ENCODE measurements at regions not wholly inside any gene's neighbourhood (a gene's known extent, or its start where the extent isn't known, plus 50 kb on each side); places are given as distances from the start of the nearest gene placed in this dataset.

DNA sequence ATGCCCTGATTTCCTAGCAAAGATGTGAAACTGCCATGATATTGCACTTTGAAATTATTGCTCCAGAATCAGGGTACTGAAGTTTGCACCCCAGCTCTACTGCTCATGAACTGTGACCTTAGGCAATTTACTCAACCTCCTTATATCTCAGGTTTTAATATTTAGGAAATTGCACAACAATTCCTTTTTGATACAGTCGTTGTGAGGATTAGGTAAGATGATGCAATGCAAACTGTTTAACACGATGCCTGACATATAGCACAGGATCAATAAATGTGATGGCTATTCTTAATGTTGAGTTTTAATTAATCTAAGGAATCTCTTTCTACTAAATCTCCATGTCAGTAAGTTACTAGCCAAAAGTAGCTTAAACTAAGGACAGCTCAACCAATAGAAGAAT lies 555.8 kb downstream of the GALC start:
- Histone ChIP-seq H3K27ac (no peak overlapping the region), H3K4me2 (no peak overlapping the region), H3K36me3 (no peaks in the 10 kb centered on the region), H4K20me1 (no peaks in the 10 kb centered on the region), H3K9ac (no peak overlapping the region), H3K4me3 (no peak overlapping the region), H3K27me3 (no peaks in the 10 kb centered on the region), H3K9me3 (replicated peaks in 1 of 11) (no peaks in the 10 kb centered on the region), H3K4me1 (no peaks in the 10 kb centered on the region)
- TF ChIP-seq Cebpa-rat (IDR thresholded peaks at IDR 0.05): no peak

DNA sequence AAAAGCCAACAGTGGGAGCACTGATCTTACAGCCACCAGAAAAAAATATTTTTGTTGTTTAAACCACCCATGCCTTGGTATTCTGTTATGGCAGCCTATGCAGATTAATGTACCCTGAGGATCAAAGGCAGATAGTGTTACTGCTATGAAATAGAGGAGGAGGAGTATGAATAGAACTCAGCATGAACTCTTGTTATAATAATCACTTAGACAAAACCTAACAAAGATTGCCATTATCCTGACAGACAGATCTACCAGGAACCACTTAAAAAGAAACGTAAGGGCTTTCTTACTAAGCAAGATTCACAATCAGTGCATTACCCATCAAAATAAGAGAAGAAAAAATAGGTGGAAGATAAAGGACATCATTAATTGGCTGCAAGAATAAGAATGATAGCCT lies 558.3 kb downstream of the GALC start:
- Histone ChIP-seq H4K20me1 (no peaks in the 10 kb centered on the region), H3K4me2 (no peak overlapping the region), H3K36me3 (no peaks in the 10 kb centered on the region), H3K4me1 (peaks cover 0 to 14% (median 0%) of the 10 kb centered on the region in 10 experiments; a peak in 3 of 20 replicates), H3K9ac (no peak overlapping the region), H3K27me3 (no peaks in the 10 kb centered on the region), H3K9me3 (replicated peaks in 1 of 11) (no peaks in the 10 kb centered on the region), H3K4me3 (no peak overlapping the region), H3K27ac (no peak overlapping the region)
- TF ChIP-seq Cebpa-rat (IDR thresholded peaks at IDR 0.05): no peak

DNA sequence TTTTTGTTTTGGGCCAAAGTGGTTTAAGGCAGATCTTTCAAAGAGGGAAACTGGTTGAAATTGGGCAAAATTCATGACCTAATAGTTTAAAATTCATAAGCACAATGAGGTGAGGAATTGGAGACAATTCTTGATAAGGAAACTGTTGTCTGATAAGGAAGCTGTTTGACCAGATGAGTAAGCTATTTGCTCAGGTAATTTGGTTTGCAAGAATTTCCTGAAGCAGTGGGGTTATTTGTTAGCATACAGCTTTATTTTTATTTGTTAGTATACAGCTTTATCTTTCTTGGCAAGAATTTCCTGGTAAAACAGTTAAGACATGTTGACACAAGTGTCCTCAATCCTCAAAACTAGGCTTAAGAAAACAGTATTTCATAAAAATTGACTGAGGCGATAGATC lies 559.0 kb downstream of the GALC start:
- Histone ChIP-seq H3K27ac (no peak overlapping the region), H3K4me3 (no peak overlapping the region), H3K36me3 (no peaks in the 10 kb centered on the region), H3K4me2 (no peak overlapping the region), H3K4me1 (peaks cover 0 to 14% (median 0%) of the 10 kb centered on the region in 10 experiments; a peak in 3 of 20 replicates), H3K9ac (no peak overlapping the region), H3K9me3 (replicated peaks in 1 of 11) (no peaks in the 10 kb centered on the region), H4K20me1 (no peaks in the 10 kb centered on the region), H3K27me3 (no peaks in the 10 kb centered on the region)
- no peak for TF ChIP-seq Cebpa-rat (IDR thresholded peaks at IDR 0.05)

DNA sequence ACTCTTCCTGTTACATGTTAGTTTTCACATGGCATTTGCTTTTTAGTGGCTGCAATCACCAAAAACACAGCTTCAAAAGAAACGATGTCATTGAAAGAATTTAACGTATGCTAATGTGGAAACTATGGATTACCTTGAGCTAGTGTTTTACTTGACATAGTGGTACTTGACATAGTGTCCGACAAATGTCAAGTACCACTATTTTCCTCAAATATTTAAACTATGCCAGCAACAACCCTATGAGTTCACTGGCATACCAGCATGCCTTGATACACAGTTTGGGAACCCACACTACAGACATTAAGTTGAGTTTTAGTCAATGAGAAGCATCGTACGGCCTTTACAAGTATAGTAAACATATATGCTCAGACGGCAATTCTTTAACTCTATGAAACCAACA lies 560.3 kb downstream of the GALC start:
- no peak overlapping the region for H3K27ac ChIP-seq

DNA sequence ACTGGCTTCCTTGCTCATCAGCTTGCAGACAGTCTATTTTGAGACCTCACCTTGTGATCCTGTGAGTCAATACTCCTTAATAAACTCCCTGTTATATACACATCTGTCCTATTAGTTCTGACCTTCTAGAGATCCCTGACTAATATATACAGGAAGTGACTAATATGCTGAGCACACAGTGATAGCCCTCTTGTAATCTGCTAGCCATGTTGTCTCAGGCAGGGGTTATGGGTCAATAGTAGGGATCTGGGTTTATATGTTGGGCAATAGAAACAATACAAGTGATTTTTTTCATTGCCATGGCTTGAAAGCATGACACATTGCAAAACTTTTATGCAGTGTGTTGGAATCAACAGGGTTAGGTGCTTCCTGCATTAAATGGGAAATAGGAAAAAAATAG lies 562.2 kb downstream of the GALC start:
- peak overlapping the region in 2 of 11 experiments; percentile 30 to 48; a peak in 3 of 22 replicates for H3K27ac ChIP-seq
- no peak for TF ChIP-seq Cebpa-rat (IDR thresholded peaks at IDR 0.05)

More for the DNA sequence above, 560.3 kb downstream of the GALC start:
- Histone ChIP-seq H3K4me3 (no peak overlapping the region), H3K27me3 (no peaks in the 10 kb centered on the region), H3K4me2 (no peak overlapping the region), H4K20me1 (no peaks in the 10 kb centered on the region), H3K4me1 (peaks cover 0 to 14% (median 0%) of the 10 kb centered on the region in 10 experiments; a peak in 3 of 20 replicates), H3K36me3 (no peaks in the 10 kb centered on the region), H3K9ac (no peak overlapping the region), H3K9me3 (replicated peaks in 1 of 11) (no peaks in the 10 kb centered on the region)
- TF ChIP-seq Cebpa-rat (IDR thresholded peaks at IDR 0.05): no peak

DNA sequence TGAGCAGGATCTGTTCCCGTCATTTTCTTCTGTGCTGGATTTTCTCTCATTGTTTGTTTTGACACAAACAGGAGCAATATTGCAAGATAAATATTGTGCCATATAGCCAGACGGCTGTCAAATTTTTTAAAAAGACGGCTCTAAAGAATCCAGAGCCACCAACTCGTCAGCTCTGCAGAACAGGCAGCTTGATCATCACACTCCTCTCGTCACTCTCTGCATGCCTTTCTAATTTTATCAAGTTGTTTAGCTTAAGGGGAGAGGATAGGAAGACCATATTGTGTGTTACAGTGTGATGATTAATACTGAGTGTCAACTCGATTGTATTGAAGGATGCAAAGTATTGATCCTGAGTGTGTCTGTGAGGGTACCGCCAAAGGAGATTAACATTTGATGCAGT lies 562.8 kb downstream of the GALC start:
- Histone ChIP-seq H3K4me1 (peaks cover 0 to 14% (median 0%) of the 10 kb centered on the region in 10 experiments; a peak in 3 of 20 replicates), H3K9ac (no peak overlapping the region), H3K27ac (peak overlapping the region in 2 of 11 experiments; percentile 30 to 48; a peak in 2 of 22 replicates), H3K36me3 (no peaks in the 10 kb centered on the region), H4K20me1 (no peaks in the 10 kb centered on the region), H3K4me3 (no peak overlapping the region), H3K9me3 (replicated peaks in 1 of 11) (no peaks in the 10 kb centered on the region), H3K4me2 (peak overlapping the region in 3 of 11 experiments; percentile 6 to 23 (median 21); a peak in 4 of 22 replicates), H3K27me3 (no peaks in the 10 kb centered on the region)
- TF ChIP-seq Cebpa-rat (IDR thresholded peaks at IDR 0.05): no peak

More for the DNA sequence above, 562.2 kb downstream of the GALC start:
- no peaks in the 10 kb centered on the region for H4K20me1 ChIP-seq
- H3K4me3 ChIP-seq: no peak overlapping the region
- no peaks in the 10 kb centered on the region for H3K27me3 ChIP-seq
- H3K9ac ChIP-seq: no peak overlapping the region
- no peaks in the 10 kb centered on the region for H3K36me3 ChIP-seq
- H3K9me3 ChIP-seq (replicated peaks in 1 of 11): no peaks in the 10 kb centered on the region
- H3K4me2 ChIP-seq: peak overlapping the region in 3 of 11 experiments; percentile 6 to 23 (median 21); a peak in 4 of 22 replicates
- peaks cover 0 to 14% (median 0%) of the 10 kb centered on the region in 10 experiments; a peak in 3 of 20 replicates for H3K4me1 ChIP-seq

DNA sequence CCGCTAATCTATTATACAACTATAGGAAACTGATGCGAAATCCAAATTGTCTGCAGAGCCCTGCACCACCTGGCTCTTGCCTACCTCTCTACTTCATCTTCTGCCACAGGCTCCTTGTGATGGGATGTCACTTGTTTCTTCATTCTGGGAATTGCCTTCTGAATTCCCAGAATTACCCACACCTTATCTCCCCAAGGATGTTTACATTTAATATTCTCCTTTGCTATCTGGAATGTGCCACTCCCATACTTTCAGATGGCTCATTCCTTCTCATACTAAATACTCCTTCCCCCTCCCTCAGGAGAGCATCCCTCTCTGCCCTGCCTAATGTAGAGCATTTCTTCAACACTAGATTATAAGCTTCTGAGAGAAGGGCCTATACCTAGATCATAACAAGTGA lies 573.1 kb downstream of the GALC start:
- peaks cover 0 to 14% (median 10%) of the 10 kb centered on the region in 11 experiments; a peak in 11 of 22 replicates for H3K9me3 ChIP-seq (replicated peaks in 1 of 11)
- no peak overlapping the region for H3K27ac ChIP-seq
- TF ChIP-seq Cebpa-rat (IDR thresholded peaks at IDR 0.05): no peak
- H3K4me3 ChIP-seq: no peak overlapping the region
- H4K20me1 ChIP-seq: no peaks in the 10 kb centered on the region
- no peak overlapping the region for H3K4me2 ChIP-seq
- no peak overlapping the region for H3K9ac ChIP-seq
- no peaks in the 10 kb centered on the region for H3K4me1 ChIP-seq
- H3K36me3 ChIP-seq: no peaks in the 10 kb centered on the region
- H3K27me3 ChIP-seq: no peaks in the 10 kb centered on the region

DNA sequence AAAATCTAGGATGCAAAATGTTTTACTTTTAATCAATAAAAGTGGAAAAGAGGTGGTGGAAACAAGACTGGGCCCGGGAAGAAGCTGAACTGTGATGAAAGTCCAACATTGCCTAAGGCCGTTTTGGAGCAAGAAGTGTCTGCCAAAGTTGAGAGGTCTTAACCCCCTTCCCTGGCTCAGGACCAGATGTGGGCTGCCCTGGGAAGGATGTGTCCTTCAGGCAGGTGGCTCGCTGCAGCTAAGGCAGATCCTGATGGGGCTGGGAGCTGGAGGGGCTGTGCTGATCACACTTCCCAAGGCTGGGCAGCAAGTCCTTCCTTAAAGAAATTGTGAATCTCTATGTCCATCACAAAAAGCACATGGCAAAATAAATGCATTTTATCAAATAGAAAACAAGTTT lies 581.6 kb downstream of the GALC start:
- H3K4me3 ChIP-seq: no peak overlapping the region
- H3K9ac ChIP-seq: no peak overlapping the region
- no peaks in the 10 kb centered on the region for H3K4me1 ChIP-seq
- H3K36me3 ChIP-seq: no peaks in the 10 kb centered on the region
- no peak for TF ChIP-seq Cebpa-rat (IDR thresholded peaks at IDR 0.05)
- H3K4me2 ChIP-seq: no peak overlapping the region
- H3K27me3 ChIP-seq: no peaks in the 10 kb centered on the region
- no peaks in the 10 kb centered on the region for H4K20me1 ChIP-seq
- no peak overlapping the region for H3K27ac ChIP-seq
- H3K9me3 ChIP-seq (replicated peaks in 1 of 11): no peaks in the 10 kb centered on the region

DNA sequence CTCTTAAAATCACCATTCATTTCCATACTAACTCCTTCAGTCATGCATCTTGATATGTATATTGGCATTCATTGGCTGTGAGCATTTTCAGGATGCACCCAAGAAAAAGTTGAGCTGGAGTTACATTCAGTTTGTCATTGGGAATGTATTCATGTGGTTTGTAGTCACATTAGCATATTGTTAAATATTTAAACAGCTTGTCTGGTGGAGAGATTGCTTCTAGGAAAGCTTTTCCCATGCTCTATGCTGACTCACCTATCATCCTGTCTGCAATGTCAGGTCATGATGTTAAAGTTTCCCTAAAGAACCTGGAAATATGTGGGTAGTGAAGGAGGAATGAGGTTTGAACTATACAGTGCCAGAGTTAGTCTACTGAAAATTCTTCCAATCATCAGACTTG lies 583.6 kb downstream of the GALC start:
- TF ChIP-seq Cebpa-rat (IDR thresholded peaks at IDR 0.05): no peak
- H4K20me1 ChIP-seq: no peaks in the 10 kb centered on the region

DNA sequence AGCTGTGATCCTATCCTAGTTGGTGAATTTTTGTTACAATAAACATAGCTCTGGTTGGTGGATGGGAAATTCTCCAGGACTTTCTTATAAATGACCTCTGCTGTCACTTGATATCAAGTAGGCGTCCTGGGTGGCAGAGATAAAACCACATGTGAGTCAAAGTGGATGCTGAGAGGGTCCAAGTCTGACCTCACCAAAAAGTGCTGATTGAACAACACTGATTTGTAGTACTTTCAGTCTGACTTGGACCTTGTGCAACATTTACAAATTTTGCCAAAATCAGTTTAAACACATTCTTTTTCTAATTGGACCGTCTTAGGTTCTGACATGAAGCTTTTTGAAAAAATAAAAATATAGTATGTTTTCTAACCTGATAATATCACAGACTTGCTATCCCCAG lies 585.6 kb downstream of the GALC start:
- Histone ChIP-seq H3K9me3 (replicated peaks in 1 of 11) (no peaks in the 10 kb centered on the region), H4K20me1 (no peaks in the 10 kb centered on the region), H3K9ac (no peak overlapping the region), H3K4me2 (no peak overlapping the region), H3K4me3 (no peak overlapping the region), H3K27me3 (no peaks in the 10 kb centered on the region), H3K4me1 (no peaks in the 10 kb centered on the region), H3K36me3 (no peaks in the 10 kb centered on the region), H3K27ac (no peak overlapping the region)
- no peak for TF ChIP-seq Cebpa-rat (IDR thresholded peaks at IDR 0.05)

More for the DNA sequence above, 583.6 kb downstream of the GALC start:
- no peaks in the 10 kb centered on the region for H3K27me3 ChIP-seq
- H3K4me2 ChIP-seq: no peak overlapping the region
- H3K27ac ChIP-seq: no peak overlapping the region
- no peaks in the 10 kb centered on the region for H3K36me3 ChIP-seq
- H3K4me1 ChIP-seq: no peaks in the 10 kb centered on the region
- H3K9ac ChIP-seq: no peak overlapping the region
- no peaks in the 10 kb centered on the region for H3K9me3 ChIP-seq (replicated peaks in 1 of 11)
- no peak overlapping the region for H3K4me3 ChIP-seq
